Hippocampal formation (tissue), 2 donors: ENCODE measurements at regions not wholly inside any gene's neighbourhood (a gene's known extent, or its start where the extent isn't known, plus 50 kb on each side); places are given as distances from the start of the nearest gene placed in this dataset.

Experiments used
- DNase-seq, 2 donors: peaks; one replicate each; lab custom pipeline; 2025; lab: John Stamatoyannopoulos, UW

- no peak for DNase-seq
Measured at GRCh38 chr1:195415584-195415983, 1192.7 kb downstream of the KCNT2 start.

GRCh38 chr1:195394567-195394966 lies 1213.7 kb downstream of the KCNT2 start:
- no peak for DNase-seq

- no peak for DNase-seq
Measured at GRCh38 chr1:195376190-195376589, 1232.0 kb downstream of the KCNT2 start.

GRCh38 chr1:195373856-195374255 lies 1234.4 kb downstream of the KCNT2 start:
- DNase-seq: no peak

GRCh38 chr1:195345149-195345548 lies 1263.1 kb downstream of the KCNT2 start:
- no peak for DNase-seq

DNA sequence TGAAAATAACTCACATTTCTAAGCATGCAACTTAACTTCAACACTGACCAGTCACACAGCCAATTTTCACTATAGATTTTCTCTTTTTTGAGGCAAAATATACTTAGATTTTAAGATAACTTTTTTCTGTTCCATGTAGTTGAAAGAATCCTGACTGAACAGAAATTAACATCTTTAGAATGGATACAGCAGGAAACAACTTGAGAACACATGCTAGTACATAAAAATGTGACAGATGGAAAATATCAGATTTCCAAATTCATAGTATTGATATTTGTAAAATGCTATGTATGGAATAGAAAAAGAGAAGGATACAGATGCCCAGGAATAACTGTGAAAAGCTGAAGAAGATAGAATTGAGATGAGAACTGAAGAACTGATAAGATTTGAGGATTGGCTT lies 1270.6 kb downstream of the KCNT2 start:
- no peak for DNase-seq

DNA sequence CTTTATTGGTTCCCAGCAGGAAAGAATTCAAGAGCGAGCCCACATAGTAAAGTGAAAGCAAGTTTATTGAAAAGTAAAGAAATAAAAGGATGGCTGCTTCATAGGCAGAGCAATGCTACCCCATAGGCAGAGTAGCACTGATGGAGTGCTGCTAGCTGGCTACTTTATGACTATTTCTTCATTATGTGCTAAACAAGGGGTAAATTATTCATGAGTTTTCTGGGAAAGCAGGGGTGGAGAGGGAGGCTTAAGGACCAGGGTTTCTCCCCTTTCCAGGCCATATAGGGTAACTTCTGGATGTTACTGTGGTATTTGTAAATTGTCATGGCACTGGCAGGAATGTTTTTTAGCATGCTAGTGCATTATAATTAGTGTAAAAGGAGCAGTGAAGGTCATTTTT lies 1271.4 kb downstream of the KCNT2 start:
- DNase-seq: no peak

DNA sequence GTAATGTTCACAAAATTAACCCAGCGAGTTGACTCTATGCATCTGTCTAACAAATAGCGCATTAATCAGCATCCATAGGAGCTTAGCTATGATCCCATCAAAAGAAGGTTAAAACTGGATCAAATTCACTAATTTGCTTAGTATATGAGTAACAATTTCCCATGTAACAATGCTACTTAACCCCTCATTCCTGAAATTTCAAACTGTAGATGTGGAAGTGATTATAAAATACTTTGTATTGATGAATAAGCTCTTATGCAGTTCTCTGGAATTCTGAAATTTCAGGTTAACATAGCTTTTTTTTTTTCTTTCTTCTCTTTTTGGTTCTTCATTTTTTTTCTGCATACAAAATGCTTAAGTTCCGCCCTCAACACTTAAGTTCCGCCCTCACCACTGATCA lies 1272.7 kb downstream of the KCNT2 start:
- DNase-seq: no peak

DNA sequence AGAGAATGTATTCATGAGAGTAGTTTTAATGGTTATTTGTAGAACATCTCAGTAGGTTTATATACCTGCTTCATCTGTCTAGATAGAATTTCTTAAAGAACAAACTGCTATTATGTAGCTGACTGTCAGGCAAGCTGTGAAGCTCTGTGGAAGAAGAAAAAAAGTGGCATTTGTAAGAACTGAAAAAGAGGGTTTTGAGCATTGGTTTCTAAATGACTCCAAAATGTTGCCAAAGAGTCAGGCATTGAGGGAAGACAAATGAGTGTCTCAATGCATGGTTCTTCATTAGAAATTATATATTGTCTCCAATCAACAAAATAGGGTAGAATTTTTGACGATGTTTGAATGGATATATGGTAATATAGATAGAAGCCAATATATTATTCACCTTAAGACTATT lies 1276.1 kb downstream of the KCNT2 start:
- DNase-seq: no peak

- no peak for DNase-seq
Measured at GRCh38 chr1:195328681-195329080, 1279.6 kb downstream of the KCNT2 start.

DNA sequence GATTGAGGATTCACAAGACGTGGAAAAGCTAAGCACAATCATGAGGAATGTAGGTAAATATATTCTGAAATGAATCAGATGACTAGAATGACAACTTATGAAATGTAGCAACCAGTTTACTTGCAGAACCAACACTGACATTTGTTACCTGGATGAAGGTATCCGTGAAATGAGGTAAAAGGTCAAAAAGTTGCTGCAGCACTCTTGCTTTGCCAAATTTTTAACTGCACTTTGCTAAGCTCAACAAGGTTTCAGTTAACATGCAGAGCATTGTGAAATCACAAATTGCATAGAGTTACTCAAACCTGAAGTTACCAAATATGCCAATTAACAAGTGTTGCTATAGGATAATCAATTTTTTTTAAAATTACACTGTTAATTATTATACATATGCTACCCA lies 1280.1 kb downstream of the KCNT2 start:
- DNase-seq: no peak

GRCh38 chr1:195327361-195327760 lies 1280.9 kb downstream of the KCNT2 start:
- DNase-seq: no peak

DNA sequence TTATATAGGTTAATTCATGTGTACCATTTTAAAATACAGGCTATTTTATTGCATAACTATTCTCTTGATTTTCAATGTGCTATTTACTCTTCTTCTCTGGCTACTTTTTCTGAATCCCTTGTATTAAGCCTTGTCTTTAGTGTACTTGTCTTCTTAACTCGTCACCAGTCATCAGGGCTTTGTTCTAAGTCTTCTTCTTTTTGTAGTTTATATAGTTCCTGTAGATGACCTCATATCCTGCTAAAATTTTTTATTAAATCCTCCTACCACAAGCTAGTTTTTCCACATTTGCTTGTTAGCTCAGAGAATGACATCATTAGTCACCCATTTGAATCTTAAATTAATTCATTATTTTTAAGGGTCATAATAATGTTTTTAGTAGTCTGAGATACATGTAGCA lies 1281.9 kb downstream of the KCNT2 start:
- no peak for DNase-seq

GRCh38 chr1:195325181-195325580 lies 1283.1 kb downstream of the KCNT2 start:
- no peak for DNase-seq

GRCh38 chr1:195306281-195306680 lies 1302.0 kb downstream of the KCNT2 start:
- no peak for DNase-seq

- DNase-seq: no peak
Measured at GRCh38 chr1:195294911-195295310, 1313.3 kb downstream of the KCNT2 start.

GRCh38 chr1:195278644-195279043 lies 1329.6 kb downstream of the KCNT2 start:
- no peak for DNase-seq

- no peak for DNase-seq
Measured at GRCh38 chr1:195275710-195276109, 1332.5 kb downstream of the KCNT2 start.

DNA sequence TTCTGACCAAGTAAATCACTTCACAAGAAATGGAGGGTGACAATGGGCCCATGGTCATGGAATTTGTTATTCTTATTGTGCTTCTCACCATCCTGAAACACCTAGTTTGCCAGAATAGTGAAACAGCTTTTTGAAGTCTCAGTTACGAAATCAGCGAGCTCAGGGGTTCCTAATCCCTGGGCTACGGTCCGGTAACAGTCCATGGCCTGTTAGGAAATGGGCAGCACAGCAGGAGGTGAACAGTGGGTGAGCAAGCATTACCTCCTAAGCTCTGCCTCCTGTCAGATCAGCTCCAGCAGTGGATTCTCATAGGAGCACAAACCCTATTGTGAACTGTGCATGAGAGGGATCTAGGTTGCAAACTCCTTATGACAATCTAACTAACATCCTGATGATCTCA lies 1356.3 kb downstream of the KCNT2 start:
- no peak for DNase-seq

GRCh38 chr1:195243492-195243891 lies 1364.7 kb downstream of the KCNT2 start:
- no peak for DNase-seq

GRCh38 chr1:195241066-195241465 lies 1367.2 kb downstream of the KCNT2 start:
- DNase-seq: no peak

GRCh38 chr1:195238313-195238712 lies 1369.9 kb downstream of the KCNT2 start:
- no peak for DNase-seq

GRCh38 chr1:195236991-195237889 lies 1371.0 kb downstream of the KCNT2 start:
- DNase-seq: no peak
